NCI-H510A (cell line): ENCODE measurements at regions not wholly inside any gene's neighbourhood (a gene's known extent, or its start where the extent isn't known, plus 50 kb on each side); places are given as distances from the start of the nearest gene placed in this dataset.

ENCODE experiments used
- DNase-seq: peaks from one replicate; lab custom pipeline; 2025; lab: John Stamatoyannopoulos, UW

DNA sequence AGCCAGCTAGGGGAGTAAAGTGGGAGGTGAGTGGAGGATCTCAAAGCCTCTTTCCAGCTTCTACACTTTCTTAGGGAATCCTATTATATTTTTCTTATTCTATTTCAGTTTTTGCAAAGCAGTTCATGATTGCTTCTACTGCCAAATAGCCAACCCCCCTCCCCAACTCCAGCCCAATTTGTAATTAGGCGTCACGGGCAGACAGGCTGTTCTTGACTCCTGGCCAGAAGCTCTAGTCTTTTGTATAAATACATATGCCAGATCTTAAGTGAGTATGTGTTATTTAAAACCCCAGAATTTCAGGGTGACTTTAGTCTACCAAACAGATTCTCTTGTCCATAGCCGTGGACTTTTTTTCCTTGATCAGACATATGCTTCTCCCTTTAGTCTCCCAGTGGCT, 255.2 kb downstream of the BUB3 start:
- DNase-seq: no peak

DNA sequence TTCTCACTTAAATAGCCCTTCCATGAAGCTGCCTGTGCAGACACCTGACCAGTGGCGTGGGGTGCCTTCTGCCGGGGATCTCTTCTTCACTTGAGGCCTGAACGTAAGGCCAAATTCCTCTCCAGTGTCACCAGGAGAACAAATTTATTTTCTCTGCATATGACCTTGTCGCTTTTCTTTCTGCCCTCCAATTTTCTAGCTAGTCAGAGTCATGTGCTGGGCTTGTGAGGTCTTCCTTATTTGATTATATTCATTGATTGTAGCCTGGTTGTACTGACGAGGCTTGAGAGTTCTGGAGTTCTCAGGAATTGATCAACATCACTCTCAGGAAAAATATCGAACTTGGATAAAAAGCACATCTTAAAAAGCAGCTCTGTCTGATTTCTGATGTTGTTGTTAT, 255.7 kb downstream of the BUB3 start:
- no peak for DNase-seq

DNA sequence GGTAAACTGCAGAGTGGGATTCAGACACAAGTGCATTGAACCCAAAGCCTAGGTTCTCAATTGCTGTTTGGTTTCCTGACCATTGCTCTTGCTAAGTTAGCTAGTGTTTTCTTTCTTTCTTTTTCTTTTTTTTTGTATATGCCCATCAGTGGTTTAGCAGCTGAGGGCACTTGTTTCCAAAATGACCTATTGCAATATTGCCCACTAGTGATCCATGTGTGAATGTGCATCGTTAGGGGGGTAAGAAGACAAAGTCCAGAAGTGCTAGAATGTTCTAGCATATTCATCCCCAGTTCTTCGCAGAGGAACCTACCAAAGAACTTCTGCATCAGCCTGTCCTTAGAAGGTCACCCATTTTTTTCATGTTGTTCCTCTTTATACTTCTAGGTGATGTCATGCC, 252.8 kb upstream of the GPR26 start:
- DNase-seq: no peak

DNA sequence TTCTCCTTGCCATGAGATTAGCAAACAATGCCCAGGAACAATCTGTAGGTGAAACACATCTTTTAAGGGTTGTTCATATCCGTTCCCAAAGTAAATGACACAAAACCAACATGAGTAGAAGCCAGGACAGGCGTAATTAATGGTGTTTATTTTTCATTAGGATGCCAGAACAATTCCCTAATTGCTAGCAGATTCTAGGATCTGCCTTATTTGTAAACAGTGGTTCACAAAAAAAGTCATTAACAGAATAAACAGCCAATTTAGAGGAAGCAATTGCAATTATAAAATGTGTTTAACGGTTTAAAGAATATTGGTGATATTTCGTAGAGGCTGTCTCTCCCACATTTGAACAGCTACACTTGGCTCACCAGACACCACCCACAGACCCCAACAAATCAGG, 250.6 kb upstream of the GPR26 start:
- DNase-seq: no peak

DNA sequence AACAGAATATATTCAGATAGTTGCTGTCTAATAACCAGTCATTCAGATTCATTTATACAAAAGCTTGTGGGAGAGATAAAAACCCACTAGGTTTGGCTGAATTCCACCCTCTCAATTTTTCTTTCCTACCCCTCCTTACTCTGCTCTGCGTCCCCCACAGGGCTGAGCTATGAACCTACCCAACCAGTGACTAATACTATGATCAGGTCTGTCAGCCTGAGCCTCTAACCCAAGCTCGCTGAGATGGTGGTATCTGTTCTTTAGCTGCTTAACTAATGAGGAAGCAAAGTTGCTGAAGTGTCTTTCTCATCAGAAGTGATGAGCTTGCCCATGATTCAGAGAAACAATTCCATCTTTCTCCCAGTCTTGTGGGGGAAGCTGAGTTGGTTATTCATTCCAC, 248.7 kb upstream of the GPR26 start:
- DNase-seq: no peak

DNA sequence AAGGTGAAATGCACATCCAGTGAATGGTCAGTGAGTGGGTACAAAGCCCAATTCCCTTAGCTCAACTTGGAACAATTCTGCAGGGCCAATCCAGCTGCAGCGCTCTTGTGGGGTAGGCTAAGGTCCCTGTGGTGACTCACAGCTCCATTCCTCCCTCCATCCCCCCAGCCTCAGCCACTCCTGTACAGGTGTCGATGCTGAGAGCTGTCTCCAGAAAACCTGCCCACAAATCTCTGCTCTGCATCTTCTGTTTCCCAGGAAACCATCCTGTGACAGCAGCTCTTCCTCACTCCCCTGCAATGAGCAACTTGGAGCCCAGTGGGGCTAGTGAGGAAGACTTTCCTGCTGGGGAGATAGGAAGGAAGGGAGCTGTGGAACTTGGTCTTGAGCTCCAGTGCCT, 244.7 kb upstream of the GPR26 start:
- no peak for DNase-seq

DNA sequence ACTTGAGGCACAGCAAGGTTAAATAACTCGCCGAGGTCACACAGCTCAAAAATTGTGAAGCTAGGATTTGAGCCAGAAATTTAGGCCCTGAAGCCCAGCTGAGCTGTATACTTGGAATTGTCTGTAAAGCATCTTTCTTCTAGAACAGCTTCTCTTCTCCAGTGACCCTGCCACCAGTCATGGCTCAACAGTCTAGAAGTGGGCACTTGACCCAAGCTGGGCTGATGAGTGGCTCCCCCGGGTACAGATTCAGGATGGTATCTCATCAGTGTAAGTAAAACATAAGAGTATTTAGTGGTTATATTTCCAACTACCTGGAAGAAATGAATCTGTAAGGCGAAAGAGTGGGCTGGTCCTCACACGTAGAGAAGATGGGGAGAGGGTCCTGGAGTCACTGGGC, 243.9 kb upstream of the GPR26 start:
- DNase-seq: no peak

DNA sequence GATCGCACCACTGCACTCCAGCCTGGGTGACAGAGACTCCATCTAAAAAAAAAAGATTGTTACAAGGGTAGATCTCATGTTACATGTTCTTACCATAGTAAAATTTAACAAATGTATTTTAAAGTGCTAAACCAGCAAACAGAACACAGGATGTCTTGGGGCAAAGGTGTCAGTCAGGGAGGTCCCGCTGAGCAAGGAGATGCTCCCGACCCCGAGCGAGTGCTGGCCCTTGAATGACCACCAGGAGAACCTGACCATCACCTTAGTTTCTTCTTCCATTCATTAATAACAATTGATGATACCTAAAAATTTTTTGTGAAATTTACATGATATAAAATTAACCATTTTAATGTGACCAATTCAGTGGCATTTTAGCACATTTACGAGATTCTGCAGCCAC, 241.6 kb upstream of the GPR26 start:
- no peak for DNase-seq

DNA sequence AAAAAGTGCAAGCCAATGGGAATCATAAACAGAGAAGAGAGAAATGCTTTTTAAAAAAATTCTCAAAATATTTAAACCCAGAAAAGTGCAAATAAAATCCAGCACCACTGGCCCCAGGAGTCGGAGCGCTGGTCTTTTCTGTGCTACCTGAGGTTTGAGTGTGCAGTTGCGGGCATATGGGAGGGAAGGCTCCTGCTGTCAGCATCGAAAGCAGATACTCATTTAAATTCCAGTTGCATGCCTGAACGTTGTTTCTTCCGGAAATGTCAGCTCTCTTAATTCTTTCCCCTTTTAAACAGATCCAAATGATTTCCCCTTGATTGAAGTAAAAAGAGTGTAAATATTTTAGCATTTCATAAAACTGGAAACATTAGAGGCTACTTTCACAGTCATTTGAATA, 240.5 kb upstream of the GPR26 start:
- DNase-seq: no peak

DNA sequence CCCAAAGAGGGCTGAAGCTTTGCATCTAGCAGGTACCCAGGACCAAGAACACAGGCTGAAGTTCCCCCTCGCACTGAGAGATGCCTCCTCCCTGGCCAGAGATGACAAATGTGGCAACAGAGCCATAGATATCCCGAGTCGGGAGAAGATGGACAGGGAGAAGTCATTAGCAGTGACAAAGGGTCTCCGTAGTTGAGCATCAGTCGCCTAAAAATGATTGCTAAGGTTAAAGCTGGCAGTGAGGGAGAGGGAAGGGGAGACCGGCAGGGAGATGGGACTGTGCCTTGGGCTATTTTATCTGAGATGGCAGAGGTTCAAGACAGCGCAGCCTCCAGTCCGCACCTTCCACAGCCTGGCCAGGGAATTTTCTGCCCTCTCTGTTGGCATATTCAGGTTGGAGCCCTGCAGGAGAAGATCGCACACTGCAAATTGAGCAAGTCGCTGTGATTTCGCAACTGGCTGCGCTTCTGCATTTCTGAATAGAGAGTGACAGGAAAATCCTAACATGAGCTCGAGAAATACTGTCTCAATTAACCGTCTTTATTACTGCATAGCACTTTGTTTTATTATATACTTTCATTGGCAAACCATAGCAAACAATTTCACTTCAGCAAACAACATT, 238.9 kb upstream of the GPR26 start:
- no peak for DNase-seq

DNA sequence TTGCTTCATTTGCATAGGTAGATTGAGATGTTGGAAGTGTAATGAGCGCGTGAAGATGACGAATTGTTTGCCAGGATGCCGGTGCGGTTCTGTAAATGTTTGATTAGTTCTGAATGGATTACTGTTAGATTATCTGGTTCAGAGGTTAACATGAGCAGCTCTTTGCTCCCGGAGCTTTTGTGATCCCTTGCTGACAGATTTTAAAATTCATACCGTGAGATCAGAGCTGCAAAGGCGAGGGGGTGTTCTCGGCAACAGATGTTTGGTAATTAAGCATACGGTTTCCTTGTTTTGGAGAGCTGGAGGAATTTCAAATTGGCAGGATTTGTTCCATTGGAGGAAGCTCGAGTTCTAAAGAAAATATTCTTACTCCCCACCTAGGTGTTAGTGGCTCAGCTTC, 237.8 kb upstream of the GPR26 start:
- DNase-seq: no peak

DNA sequence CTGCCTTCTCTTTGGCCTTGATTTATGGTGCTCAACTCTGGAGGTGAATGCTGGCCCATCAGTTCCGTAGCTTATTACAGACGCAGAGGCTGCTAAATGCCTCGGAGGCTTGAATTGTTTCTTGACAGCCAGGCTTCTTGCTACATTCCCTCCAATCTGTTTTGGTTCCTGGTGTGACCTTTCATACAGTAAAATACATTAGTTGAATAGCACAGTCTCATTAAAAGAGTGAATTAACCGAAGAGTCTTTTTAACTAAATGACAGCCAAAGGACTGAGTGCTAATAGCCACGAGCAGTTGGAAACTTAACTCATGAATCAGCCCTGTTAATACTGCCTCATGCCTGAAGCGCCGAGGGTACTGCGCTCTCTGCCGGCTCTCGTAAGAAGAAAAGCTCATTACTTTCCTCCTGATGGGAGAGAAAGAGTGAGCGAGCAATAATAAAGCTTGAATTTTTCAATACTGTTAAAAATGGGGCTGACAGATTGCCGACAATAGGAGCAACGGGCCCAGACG, 236.4 kb upstream of the GPR26 start:
- DNase-seq: no peak

DNA sequence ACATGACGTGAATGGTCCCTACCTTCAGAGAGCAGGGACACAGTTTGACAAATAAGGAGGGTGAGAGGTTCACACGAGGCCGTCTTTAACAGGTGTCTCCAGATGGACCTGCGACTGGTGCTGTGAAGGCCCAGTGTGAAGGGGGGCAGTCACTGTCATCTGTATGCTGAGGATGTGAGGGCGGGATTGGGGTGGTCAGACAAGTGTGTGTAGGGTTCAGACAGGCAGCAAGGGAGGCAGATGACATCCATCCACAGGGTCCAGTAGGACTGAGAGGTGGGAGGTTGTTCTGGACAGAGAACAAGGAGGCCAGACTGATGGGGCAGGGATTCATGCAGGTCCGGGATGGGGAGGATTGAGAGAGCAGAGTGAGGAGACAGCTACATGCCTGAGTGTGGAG, 232.6 kb upstream of the GPR26 start:
- no peak for DNase-seq

DNA sequence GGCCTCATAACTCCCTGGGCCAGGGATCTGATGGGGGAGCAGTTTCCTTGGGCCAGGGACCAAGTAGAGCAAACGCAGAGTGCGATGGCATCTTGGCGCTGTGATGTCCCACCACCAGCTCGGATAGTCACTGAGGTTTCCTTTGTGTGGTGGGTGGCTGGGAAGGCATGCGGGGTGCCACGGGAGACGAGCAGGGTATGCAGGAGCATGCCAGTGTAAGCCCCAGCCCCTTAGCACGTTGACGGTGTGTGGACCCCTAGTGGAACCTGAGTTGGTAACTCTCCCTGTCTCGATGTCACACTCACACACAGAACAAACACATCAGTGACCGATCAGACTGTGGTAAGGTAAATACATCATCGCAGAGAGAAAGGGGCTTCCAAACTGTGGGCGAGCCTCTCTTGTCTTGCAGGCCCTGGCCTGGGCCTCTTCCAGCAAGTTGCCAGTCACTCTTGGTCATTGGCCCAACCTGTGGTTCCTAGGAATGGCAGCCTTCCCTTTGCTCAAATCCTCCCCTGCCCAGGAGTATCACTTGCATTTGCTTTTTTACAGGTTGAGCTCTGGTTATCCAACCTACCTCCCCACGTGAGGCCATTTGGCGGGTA, 231.6 kb upstream of the GPR26 start:
- DNase-seq: no peak

DNA sequence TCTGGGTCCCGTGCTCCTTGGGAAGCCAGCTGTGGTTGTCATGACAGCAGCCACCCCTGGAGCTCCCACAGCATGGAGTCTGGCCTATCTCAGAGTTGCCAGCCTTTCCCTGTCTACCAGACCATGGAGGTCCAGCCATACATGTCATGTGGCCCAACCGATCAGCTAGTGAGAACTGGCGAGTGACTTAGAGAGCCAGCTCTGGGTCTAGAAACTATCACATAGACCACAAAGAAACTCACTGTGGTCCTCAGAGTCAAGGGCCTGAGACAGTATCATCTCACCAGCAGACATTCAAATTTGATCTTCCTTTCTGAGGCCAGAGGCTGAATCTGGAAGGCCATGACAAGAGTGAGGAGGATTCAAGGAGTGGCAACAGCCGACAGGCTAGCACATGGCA, 223.3 kb upstream of the GPR26 start:
- DNase-seq: no peak

DNA sequence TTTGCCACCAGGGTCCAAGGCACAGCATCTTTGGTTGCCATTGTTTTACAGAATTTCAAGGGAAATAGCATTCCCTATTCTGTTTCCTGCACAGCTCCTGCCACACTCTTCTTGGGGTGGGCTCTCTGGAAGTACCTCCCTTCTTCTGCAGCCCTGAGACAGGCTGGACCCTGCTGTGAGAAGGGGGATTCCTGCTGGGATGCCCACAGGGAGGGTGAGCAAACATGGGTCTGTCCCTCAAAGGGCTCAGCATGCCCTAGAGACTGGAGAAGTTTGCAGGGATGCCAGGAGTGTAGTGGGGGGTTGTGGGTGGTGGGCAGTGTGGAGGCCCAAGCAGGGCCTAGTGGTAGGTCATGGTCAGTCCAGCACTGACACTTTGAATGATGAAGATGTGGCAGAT, 222.2 kb upstream of the GPR26 start:
- no peak for DNase-seq

DNA sequence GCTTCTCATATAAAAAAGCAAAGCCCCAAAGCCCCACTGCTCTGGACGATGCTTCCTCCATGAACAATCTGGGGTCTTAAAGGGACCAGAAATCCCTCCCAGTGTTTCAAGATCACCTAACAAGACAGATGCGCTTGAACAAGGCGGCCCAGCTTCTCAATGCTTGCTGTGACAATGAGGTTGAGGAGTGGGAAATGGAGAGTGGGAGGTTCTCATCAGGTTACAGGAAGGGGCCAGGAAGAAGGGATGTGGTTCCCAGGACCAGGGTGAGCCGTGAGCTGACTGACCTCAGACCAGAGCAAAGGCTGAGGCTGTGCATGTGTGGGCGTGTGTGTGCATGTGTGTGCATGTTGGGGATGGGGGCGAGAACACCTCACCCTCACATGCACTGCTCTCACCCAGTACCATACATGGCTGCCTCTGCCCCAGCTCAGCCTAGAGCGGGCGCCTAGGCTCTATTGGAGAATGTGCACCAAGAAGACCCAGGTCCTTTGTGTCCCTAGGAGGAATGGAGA, 220.8 kb upstream of the GPR26 start:
- DNase-seq: no peak

DNA sequence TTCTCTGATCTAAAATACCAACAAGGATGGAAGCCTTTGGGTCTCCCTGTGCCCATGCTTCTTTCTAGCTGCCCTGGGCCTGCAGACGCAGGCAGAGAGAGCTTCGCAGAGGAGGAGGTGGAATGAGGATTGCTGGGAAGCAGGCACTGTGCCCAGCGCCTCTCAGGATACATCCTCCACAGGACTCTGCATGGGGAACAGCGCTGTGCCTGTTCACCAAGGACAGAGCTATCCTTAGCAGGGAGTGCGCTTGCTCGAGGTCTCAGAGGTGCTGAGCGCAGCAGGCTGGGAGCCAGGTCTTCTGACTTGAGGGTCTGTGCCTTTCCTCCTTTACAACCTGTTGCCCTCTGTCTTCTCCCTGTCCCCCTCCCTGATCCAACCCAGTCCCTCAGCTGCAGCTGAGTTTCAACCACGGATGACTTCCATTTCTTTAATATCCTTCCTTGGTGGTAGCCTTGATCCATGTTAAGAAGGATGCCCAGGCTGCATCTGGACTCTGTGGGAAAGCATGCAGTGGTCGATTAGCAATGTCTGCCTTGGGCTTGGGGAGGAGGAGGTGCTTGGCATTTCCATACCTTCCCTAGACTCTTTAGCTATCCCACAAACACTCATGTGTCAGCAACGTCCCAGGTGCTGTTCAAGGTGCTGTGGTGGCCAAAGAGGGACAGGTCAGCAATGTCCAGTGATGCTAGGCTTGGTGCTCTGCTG, 219.6 kb upstream of the GPR26 start:
- DNase-seq: no peak

DNA sequence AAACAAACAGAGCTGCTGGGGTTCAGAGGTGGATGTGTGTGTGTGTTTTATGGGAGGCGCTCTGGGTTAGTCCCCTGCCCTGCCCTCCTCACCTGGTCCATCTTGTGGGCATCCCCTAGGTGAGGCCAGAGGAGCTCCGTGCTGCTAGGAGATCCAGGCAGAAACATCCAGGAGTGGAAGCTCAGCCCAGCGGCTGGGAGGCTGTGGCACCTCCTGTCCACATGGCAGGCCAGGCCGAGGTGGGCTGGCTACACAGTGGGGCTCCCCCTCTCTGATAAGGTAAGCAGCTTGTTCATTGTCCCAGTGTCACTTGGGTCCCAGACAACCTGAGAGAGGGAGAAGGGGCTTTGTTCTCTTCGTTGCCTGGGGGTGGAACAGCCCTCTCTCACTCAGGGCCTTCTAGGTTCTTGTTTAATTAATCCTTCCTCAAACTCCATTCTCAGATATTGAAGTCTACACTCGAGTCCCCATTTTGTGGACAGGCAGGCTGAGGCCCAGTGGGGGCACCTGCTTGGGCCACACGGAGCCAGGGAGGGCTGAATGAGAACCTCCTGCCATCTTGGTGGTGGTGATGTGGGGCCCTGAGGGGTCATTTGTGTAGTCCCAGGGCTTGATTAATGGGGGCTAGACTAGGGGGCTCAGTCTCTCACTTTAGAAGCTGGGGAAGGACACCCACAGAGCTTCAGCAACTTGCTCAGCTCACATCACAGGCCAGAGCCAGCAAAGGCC, 216.8 kb upstream of the GPR26 start:
- no peak for DNase-seq

DNA sequence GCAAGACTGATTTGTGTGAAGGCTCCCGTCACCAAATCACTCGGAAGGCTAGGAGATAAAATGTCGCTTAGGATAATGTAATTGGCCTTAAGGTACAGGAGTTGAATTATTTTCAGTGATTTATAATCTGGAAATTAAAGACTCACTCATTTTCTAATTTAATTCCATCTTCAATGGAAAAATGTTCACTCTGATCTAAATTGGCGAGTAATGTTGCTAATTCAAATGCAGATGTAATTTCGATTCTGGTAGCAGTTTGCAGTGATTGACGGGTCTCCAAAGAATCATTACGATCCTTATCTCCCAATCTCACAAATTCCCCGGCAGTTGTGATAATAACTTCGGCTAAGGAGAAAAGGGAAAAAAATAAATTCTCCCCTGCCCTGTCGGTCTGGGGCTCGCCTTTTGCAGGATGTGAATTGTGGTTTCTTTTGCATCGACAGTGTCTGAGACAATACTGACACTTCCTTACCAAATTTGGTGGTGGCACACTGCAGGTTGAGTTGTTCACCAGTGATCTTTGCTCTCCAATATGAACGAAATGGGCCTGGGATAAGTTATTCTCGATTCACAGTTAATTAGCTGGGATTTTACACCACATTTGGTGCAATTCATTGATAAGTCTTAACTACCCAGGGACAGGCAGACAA, 215.1 kb upstream of the GPR26 start:
- DNase-seq: no peak

DNA sequence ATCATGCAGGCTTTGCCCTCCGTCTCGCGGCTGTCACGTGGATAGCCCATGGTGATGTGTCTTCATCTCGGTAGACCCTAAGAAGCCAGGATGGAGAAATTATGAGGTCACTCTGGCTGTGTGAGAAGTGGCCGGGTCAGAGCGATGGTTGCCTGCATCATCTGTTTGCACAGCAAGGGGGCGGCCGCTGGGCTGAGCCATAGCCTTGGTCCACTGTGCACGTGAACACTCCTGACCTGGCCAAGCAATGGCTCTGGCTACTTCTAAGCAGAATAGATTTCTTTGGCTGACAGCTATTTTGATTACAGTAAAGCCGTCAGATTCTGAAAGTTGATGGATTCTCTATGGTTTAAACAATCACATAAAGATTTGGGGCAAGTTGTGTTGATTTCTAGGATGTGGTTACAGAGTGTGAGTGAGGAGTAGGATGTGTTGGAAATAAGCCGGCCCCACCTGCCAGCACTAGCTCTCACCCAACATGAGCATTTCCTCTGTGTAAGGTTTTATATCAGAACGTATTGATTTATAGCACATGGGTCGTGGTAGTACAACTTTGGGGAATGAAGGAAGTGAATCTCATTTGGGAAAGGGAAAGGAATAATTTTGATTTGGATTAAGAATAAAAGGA, 214.4 kb upstream of the GPR26 start:
- DNase-seq: no peak

DNA sequence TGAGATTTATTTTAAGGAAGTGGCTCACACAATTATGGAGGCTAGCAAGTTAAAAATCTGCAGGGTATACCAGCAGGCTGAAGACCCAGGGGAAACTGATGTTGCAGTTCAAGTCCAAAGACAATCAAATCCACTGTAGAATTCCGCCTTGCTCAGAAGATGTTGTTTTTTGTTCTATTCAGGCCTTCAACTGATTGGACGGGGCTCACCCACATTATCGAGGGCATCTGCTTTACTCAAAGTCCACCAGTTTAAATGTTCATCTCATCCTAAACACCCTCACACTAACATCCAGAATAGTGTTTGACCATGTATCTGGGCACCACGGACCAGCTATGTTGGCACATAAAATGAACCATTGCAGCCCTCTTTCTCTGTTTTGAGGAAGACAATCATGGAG, 211.2 kb upstream of the GPR26 start:
- DNase-seq: no peak
